HEK293 (cell line): ENCODE measurements at regions not wholly inside any gene's neighbourhood (a gene's known extent, or its start where the extent isn't known, plus 50 kb on each side); places are given as distances from the start of the nearest gene placed in this dataset.

ENCODE experiments used
- CTCF ChIP-seq: fragments of 450-650 bp; formaldehyde crosslinking; IDR thresholded peaks from 2 replicates; pipeline ENCODE4 v1.5.1; 2016; ENCODE audit warnings: missing biosample characterization, missing genetic modification characterization
- REPIN1 ChIP-seq: fragments of 450-650 bp; formaldehyde crosslinking; IDR thresholded peaks from 2 replicates; pipeline ENCODE4 v1.5.1; 2017; ENCODE audit warnings: missing biosample characterization, missing genetic modification characterization, low read depth
- ZBTB17 ChIP-seq: fragments of 450-650 bp; formaldehyde crosslinking; IDR thresholded peaks from 2 replicates; pipeline ENCODE4 v1.5.1; 2016; ENCODE audit warnings: missing biosample characterization, missing genetic modification characterization
- ZNF138 ChIP-seq: fragments of 450-650 bp; formaldehyde crosslinking; IDR thresholded peaks from 2 replicates; pipeline ENCODE4 v1.5.1; 2016; ENCODE audit warnings: missing biosample characterization, missing genetic modification characterization, borderline replicate concordance
- ZNF202 ChIP-seq: fragments of 450-650 bp; formaldehyde crosslinking; IDR thresholded peaks from 2 replicates; pipeline ENCODE4 v1.5.1; 2016; ENCODE audit warnings: missing biosample characterization, missing genetic modification characterization, borderline replicate concordance
- ZNF623 ChIP-seq: fragments of 450-650 bp; formaldehyde crosslinking; IDR thresholded peaks from 2 replicates; pipeline ENCODE4 v1.5.1; 2016; ENCODE audit warnings: missing biosample characterization, missing genetic modification characterization

GRCh38 chr4:144338834-144339233 lies 198.3 kb upstream of the GYPA start:
- TF ChIP-seq ZNF202 (no peak), CTCF (no peak), ZBTB17 (tag by site-specific recombination) (no peak), ZNF623 (tag by site-specific recombination) (no peak), ZNF138 (no peak), REPIN1 (no peak)
